Lower leg skin (tissue), 3 donors: ENCODE measurements at regions not wholly inside any gene's neighbourhood (a gene's known extent, or its start where the extent isn't known, plus 50 kb on each side); places are given as distances from the start of the nearest gene placed in this dataset.

Experiments
- POLR2A ChIP-seq, 2 donors: fragments of 450-650 bp; IDR thresholded peaks; one replicate each; pipeline ENCODE4 v1.6.1; 2016 to 2017; ENCODE audit warnings: antibody characterized with exemption in 2 of 2, mild to moderate bottlenecking in 1 of 2, moderate library complexity in 1 of 2
- TF ChIP-seq, protein P1 (sequence below), 3 donors: fragments of 450-650 bp; IDR thresholded peaks; one replicate each; pipeline ENCODE4 v1.5.1; 2016; ENCODE audit warnings: antibody characterized with exemption in 3 of 3, mild to moderate bottlenecking in 3 of 3, moderate library complexity in 2 of 3

DNA sequence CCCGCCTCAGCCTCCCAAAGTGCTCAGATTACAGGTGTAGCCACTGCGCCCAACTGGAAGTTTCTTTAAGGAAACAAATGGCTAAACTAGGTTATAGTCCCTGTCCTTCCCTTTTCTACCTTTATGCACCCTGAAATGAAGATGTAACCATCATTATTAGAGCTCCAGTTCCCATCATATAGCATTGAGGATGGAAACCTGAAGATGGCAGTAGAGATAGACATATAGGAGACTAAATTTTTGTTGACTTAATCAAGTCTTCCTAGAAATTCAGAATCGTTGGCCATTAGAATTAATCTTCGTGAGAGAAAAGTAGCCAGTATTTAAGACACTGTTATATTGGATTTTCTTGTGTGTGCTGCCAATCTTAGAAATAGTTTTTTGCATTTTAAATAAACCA lies 1016.3 kb upstream of the NCAM2 start:
- TF ChIP-seq, protein P1, sequence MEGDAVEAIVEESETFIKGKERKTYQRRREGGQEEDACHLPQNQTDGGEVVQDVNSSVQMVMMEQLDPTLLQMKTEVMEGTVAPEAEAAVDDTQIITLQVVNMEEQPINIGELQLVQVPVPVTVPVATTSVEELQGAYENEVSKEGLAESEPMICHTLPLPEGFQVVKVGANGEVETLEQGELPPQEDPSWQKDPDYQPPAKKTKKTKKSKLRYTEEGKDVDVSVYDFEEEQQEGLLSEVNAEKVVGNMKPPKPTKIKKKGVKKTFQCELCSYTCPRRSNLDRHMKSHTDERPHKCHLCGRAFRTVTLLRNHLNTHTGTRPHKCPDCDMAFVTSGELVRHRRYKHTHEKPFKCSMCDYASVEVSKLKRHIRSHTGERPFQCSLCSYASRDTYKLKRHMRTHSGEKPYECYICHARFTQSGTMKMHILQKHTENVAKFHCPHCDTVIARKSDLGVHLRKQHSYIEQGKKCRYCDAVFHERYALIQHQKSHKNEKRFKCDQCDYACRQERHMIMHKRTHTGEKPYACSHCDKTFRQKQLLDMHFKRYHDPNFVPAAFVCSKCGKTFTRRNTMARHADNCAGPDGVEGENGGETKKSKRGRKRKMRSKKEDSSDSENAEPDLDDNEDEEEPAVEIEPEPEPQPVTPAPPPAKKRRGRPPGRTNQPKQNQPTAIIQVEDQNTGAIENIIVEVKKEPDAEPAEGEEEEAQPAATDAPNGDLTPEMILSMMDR (IDR thresholded peaks at IDR 0.05) = no peak
- TF ChIP-seq POLR2A (IDR thresholded peaks at IDR 0.05) = no peak
